ENCODE measurements at regions not wholly inside any gene's neighbourhood (a gene's known extent, or its start where the extent isn't known, plus 50 kb on each side); places are given as distances from the start of the nearest gene placed in this dataset.

GRCh38 chr7:13093160-13093559 lies 405.7 kb downstream of the ARL4A start:
- H3K4me1 ChIP-seq: no peaks in the 10 kb centered on the region
- intact Hi-C loops (cut with DNase I): no loop called here
- WGBS, 2 donors: 6 to 38% methylated on average over 1 of the region's 1 CpG
- no peaks in the 10 kb centered on the region for H3K9me3 ChIP-seq
- no peak overlapping the region for H3K27ac ChIP-seq
- H3K36me3 ChIP-seq: no peaks in the 10 kb centered on the region
- no peak for DNase-seq
- no peaks in the 10 kb centered on the region for H3K27me3 ChIP-seq
- no peak for TF ChIP-seq POLR2AphosphoS5 (IDR thresholded peaks at IDR 0.05)
- TF ChIP-seq POLR2A (IDR thresholded peaks at IDR 0.05): no peak
- TF ChIP-seq EP300 (IDR thresholded peaks at IDR 0.05): no peak
- TF ChIP-seq, protein P1, sequence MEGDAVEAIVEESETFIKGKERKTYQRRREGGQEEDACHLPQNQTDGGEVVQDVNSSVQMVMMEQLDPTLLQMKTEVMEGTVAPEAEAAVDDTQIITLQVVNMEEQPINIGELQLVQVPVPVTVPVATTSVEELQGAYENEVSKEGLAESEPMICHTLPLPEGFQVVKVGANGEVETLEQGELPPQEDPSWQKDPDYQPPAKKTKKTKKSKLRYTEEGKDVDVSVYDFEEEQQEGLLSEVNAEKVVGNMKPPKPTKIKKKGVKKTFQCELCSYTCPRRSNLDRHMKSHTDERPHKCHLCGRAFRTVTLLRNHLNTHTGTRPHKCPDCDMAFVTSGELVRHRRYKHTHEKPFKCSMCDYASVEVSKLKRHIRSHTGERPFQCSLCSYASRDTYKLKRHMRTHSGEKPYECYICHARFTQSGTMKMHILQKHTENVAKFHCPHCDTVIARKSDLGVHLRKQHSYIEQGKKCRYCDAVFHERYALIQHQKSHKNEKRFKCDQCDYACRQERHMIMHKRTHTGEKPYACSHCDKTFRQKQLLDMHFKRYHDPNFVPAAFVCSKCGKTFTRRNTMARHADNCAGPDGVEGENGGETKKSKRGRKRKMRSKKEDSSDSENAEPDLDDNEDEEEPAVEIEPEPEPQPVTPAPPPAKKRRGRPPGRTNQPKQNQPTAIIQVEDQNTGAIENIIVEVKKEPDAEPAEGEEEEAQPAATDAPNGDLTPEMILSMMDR (IDR thresholded peaks at IDR 0.05): no peak
- H3K4me3 ChIP-seq: no peak overlapping the region

DNA sequence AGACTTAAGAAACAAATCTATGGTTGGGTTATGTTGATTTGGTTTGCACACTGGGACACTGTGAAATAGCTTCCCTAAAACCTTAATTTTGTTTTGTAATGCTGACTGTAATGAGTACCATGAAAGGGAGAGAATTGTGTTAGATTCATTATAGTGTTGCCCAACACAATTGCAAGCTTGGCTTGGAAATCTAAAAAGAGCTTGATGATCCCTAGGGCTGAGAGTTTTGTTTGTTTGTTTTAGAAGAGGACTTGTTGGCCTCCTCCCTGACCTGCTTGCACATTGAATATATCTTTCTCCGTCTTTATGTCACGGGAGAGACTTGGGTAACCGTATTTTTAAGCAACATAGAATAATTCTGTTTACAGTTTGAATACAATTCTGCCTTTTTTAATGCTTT lies 410.1 kb downstream of the ARL4A start:
- intact Hi-C loops (cut with DNase I): no loop called here
- Histone ChIP-seq H3K27me3 (no peaks in the 10 kb centered on the region), H3K4me1 (no peaks in the 10 kb centered on the region), H3K36me3 (no peaks in the 10 kb centered on the region), H3K9me3 (no peaks in the 10 kb centered on the region), H3K4me3 (no peak overlapping the region), H3K27ac (no peak overlapping the region)
- no peak for DNase-seq
- WGBS, 2 donors: 81 to 92% methylated on average over 3 of the region's 3 CpGs
- TF ChIP-seq POLR2AphosphoS5 (IDR thresholded peaks at IDR 0.05): no peak
- TF ChIP-seq EP300 (IDR thresholded peaks at IDR 0.05): no peak
- no peak for TF ChIP-seq POLR2A (IDR thresholded peaks at IDR 0.05)
- TF ChIP-seq, protein P1 (IDR thresholded peaks at IDR 0.05): no peak

GRCh38 chr7:13098161-13098560 lies 410.7 kb downstream of the ARL4A start:
- no peak overlapping the region for H3K4me3 ChIP-seq
- no peak overlapping the region for H3K27ac ChIP-seq
- 79 to 85% methylated on average over 4 of the region's 4 CpGs for WGBS, 2 donors
- DNase-seq: no peak
- H3K4me1 ChIP-seq: no peaks in the 10 kb centered on the region
- no peaks in the 10 kb centered on the region for H3K9me3 ChIP-seq
- H3K36me3 ChIP-seq: no peaks in the 10 kb centered on the region
- TF ChIP-seq POLR2A (IDR thresholded peaks at IDR 0.05) (no peak), POLR2AphosphoS5 (IDR thresholded peaks at IDR 0.05) (no peak), EP300 (IDR thresholded peaks at IDR 0.05) (no peak)
- TF ChIP-seq, protein P1 (IDR thresholded peaks at IDR 0.05): no peak
- intact Hi-C loops (cut with DNase I): no loop called here
- H3K27me3 ChIP-seq: no peaks in the 10 kb centered on the region

DNA sequence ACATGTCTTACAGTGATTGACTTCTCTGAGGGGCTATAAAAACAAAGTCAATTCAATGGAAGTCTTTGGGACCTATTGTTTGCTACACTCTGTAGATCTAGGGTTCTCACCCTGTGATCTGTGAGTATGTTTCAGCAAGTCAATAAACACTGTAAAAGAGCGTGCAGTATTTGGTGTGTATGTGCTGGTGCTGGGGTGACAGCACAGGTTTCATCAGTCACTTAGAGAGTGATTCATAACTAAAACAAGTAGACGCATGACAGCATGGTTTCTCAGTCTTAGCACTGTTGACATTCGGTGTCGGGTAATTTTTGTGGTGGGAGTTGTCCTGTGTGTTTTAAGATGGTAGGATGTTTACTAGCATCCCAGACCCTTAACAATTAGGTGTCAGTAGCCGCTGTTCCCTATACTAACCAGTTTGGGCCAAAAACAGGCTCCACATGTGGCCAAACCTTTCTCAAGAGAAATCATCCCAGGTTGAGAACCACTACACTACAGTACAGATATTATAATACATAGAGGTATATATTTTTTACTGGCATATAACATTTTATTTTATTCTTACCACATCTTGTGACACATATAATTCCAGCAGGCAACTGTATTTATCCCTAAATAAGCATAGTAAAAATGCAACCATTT lies 411.8 kb downstream of the ARL4A start:
- H3K4me3 ChIP-seq: no peak overlapping the region
- DNase-seq: no peak
- no peaks in the 10 kb centered on the region for H3K4me1 ChIP-seq
- 81 to 85% methylated on average over 5 of the region's 5 CpGs for WGBS, 2 donors
- no peaks in the 10 kb centered on the region for H3K9me3 ChIP-seq
- intact Hi-C loops (cut with DNase I): no loop called here
- no peaks in the 10 kb centered on the region for H3K36me3 ChIP-seq
- H3K27ac ChIP-seq: no peak overlapping the region
- no peaks in the 10 kb centered on the region for H3K27me3 ChIP-seq
- no peak for TF ChIP-seq POLR2A (IDR thresholded peaks at IDR 0.05)
- no peak for TF ChIP-seq POLR2AphosphoS5 (IDR thresholded peaks at IDR 0.05)
- no peak for TF ChIP-seq EP300 (IDR thresholded peaks at IDR 0.05)
- TF ChIP-seq, protein P1 (IDR thresholded peaks at IDR 0.05): no peak

GRCh38 chr7:13104128-13104527 lies 416.7 kb downstream of the ARL4A start:
- H3K4me3 ChIP-seq: no peak overlapping the region
- 58 to 63% methylated on average over 1 of the region's 1 CpG for WGBS, 2 donors
- H3K4me1 ChIP-seq: no peaks in the 10 kb centered on the region

More at GRCh38 chr7:13104128-13104527, 416.7 kb downstream of the ARL4A start:
- no peak for DNase-seq
- Histone ChIP-seq H3K36me3 (no peaks in the 10 kb centered on the region), H3K27ac (no peak overlapping the region), H3K9me3 (no peaks in the 10 kb centered on the region), H3K27me3 (no peaks in the 10 kb centered on the region)
- intact Hi-C loops (cut with DNase I): no loop called here
- TF ChIP-seq EP300 (IDR thresholded peaks at IDR 0.05) (no peak), POLR2A (IDR thresholded peaks at IDR 0.05) (no peak), POLR2AphosphoS5 (IDR thresholded peaks at IDR 0.05) (no peak)
- TF ChIP-seq, protein P1 (IDR thresholded peaks at IDR 0.05): no peak

Data from sigmoid colon (tissue), 6 donors.